Panc1 (cell line): ENCODE measurements at regions not wholly inside any gene's neighbourhood (a gene's known extent, or its start where the extent isn't known, plus 50 kb on each side); places are given as distances from the start of the nearest gene placed in this dataset.

Experiments used
- ATAC-seq: fragments of 200-7000 bp; cut with Tn5 transposase; 2 replicates; pipeline ENCODE4 v1.9.1; 2020; ENCODE audit warnings: mild to moderate bottlenecking, moderate library complexity
- BruUV-seq: library from RNA; stranded (reverse); fragments of 400-500 nt; replicated peaks from 2 replicates; lab custom pipeline; 2021; lab: Mats Ljungman, UMichigan
- CTCF ChIA-PET: fragments of 300-600 bp; sonication (Branson Sonifier 250); formaldehyde crosslinking; loops from one replicate; lab custom pipeline; 2022; ENCODE audit warnings: antibody characterized with exemption; lab: Charles Lee
- POLR2A ChIA-PET: fragments of 300-600 bp; sonication (Branson Sonifier 250); formaldehyde crosslinking; loops from one replicate; lab custom pipeline; 2022; ENCODE audit warnings: antibody characterized with exemption; lab: Charles Lee
- DNase-seq: peaks from one replicate; pipeline ENCODE4 v3.0.0-alpha.2; 2010; ENCODE audit warnings: low read depth, low spot score
- H3K27ac ChIP-seq: 2 replicates; pipeline ENCODE4 v1.5.1; 2011; ENCODE audit warnings: mild to moderate bottlenecking, low read length, inconsistent platforms
- H3K27me3 ChIP-seq: fragments of 200-500 bp; sonication (Bioruptor generic); 2 replicates; pipeline ENCODE4 v1.6.0; 2014; ENCODE audit warnings: low read length, inconsistent platforms; ENCODE audit not compliant: control insufficient read depth, insufficient read depth
- H3K36me3 ChIP-seq: fragments of 200-500 bp; sonication (Bioruptor generic); 2 replicates; pipeline ENCODE4 v1.5.1; 2014; ENCODE audit warnings: inconsistent platforms, mild to moderate bottlenecking, low read length, moderate library complexity; ENCODE audit not compliant: control insufficient read depth, insufficient read depth
- H3K4me1 ChIP-seq: 2 replicates; pipeline ENCODE4 v1.5.1; 2011; ENCODE audit warnings: inconsistent platforms, mild to moderate bottlenecking, low read length, moderate library complexity; ENCODE audit not compliant: control insufficient read depth, insufficient read depth
- H3K4me3 ChIP-seq, 2 experiments: 2 replicates each; pipeline ENCODE4 v1.5.1; 2011 to 2012; ENCODE audit warnings: low read depth in 2 of 2, low read length in 2 of 2, mild to moderate bottlenecking in 2 of 2, inconsistent platforms in 1 of 2, moderate library complexity in 1 of 2
- H3K9me3 ChIP-seq: fragments of 200-500 bp; sonication (Bioruptor generic); 2 replicates; pipeline ENCODE4 v1.5.1; 2014; ENCODE audit warnings: low read depth, mild to moderate bottlenecking, inconsistent platforms, low read length, moderate library complexity; ENCODE audit not compliant: control insufficient read depth, insufficient read depth
- CTCF ChIP-seq: fragments of 450-650 bp; IDR thresholded peaks from 2 replicates; pipeline ENCODE4 v1.5.1; 2017; ENCODE audit warnings: mild to moderate bottlenecking
- POLR2AphosphoS5 ChIP-seq: IDR thresholded peaks from 2 replicates; pipeline ENCODE4 v1.6.1; 2012; ENCODE audit warnings: mild to moderate bottlenecking, low read depth, low read length, moderate library complexity
- REST ChIP-seq, 2 experiments: IDR thresholded peaks; 2 replicates each; pipeline ENCODE4 v1.6.1; 2011 to 2012; ENCODE audit warnings: low read depth in 2 of 2, control low read depth in 1 of 2, low read length in 1 of 2, mild to moderate bottlenecking in 1 of 2, moderate library complexity in 1 of 2; ENCODE audit not compliant: insufficient read depth in 1 of 2
- SIN3A ChIP-seq: IDR thresholded peaks from 2 replicates; pipeline ENCODE4 v1.6.1; 2012; ENCODE audit warnings: low read depth, mild to moderate bottlenecking, low read length, moderate library complexity, borderline replicate concordance; ENCODE audit not compliant: insufficient read depth
- TCF7L2 ChIP-seq: IDR thresholded peaks from 2 replicates; pipeline ENCODE4 v1.6.1; 2011; ENCODE audit warnings: mild to moderate bottlenecking, low read depth, low read length, inconsistent platforms
- in situ Hi-C: cut with HindIII; loops from 2 replicates; pipeline ENCODE4 v1.10.0; 2016; ENCODE audit warnings: low sequenced_read_pairs, low pct_unique_long_range_greater_than_20kb
- intact Hi-C: fragments of 100-400 bp; cut with micrococcal nuclease; formaldehyde crosslinking; loops from one replicate; pipeline ENCODE4 v1.10.0; 2022; ENCODE audit not compliant: unreplicated experiment

GRCh38 chr9:106287731-106288130 is 575.2 kb upstream of the ZNF462 start:
- ATAC-seq (no peak), DNase-seq (no peak)
- intact Hi-C loops (no loop called here), in situ Hi-C loops (no loop called here)
- no peaks in the 10 kb centered on the region for H3K27me3 ChIP-seq
- no peak overlapping the region for H3K27ac ChIP-seq
- TF ChIP-seq REST (IDR thresholded peaks at IDR 0.05; ENCODE audit: insufficient read depth in 1 of 2, low read depth in 2 of 2, low read length in 1 of 2) (no peak), SIN3A (no peak), CTCF (no peak), POLR2AphosphoS5 (no peak), TCF7L2 (no peak)
- ChIA-PET CTCF (no interaction called here), POLR2A (no interaction called here)
- H3K36me3 ChIP-seq: no peaks in the 10 kb centered on the region
- no peaks in the 10 kb centered on the region for H3K4me1 ChIP-seq
- no peaks in the 10 kb centered on the region for H3K9me3 ChIP-seq
- H3K4me3 ChIP-seq: no peak overlapping the region
- BruUV-seq: no TSS peak

GRCh38 chr9:106288689-106289088 is 574.3 kb upstream of the ZNF462 start:
- in situ Hi-C loops (no loop called here), intact Hi-C loops (no loop called here)
- TF ChIP-seq CTCF (no peak), REST (IDR thresholded peaks at IDR 0.05; ENCODE audit: insufficient read depth in 1 of 2, low read depth in 2 of 2, low read length in 1 of 2) (no peak), SIN3A (no peak), POLR2AphosphoS5 (no peak), TCF7L2 (no peak)
- BruUV-seq: no TSS peak
- Histone ChIP-seq H3K27ac (no peak overlapping the region), H3K36me3 (no peaks in the 10 kb centered on the region), H3K9me3 (no peaks in the 10 kb centered on the region), H3K4me1 (no peaks in the 10 kb centered on the region), H3K4me3 (no peak overlapping the region), H3K27me3 (no peaks in the 10 kb centered on the region)
- DNase-seq (no peak), ATAC-seq (no peak)
- ChIA-PET CTCF (no interaction called here), POLR2A (no interaction called here)
